ENCODE measurements at regions not wholly inside any gene's neighbourhood (a gene's known extent, or its start where the extent isn't known, plus 50 kb on each side); places are given as distances from the start of the nearest gene placed in this dataset.

- no peak for DNase-seq (ENCODE audit: low spot score)
- Histone ChIP-seq H3K27ac (no peak overlapping the region), H3K4me3 (no peak overlapping the region)
- TF ChIP-seq CTCF (IDR thresholded peaks at IDR 0.05): no peak
Observed at GRCh38 chr4:32199639-32200038, 1479.5 kb downstream of the PCDH7 start.

- Histone ChIP-seq H3K4me3 (no peak overlapping the region), H3K27ac (no peak overlapping the region)
- no peak for TF ChIP-seq CTCF (IDR thresholded peaks at IDR 0.05)
- DNase-seq (ENCODE audit: low spot score): no peak
Observed at GRCh38 chr4:32203340-32203739, 1483.2 kb downstream of the PCDH7 start.

DNA sequence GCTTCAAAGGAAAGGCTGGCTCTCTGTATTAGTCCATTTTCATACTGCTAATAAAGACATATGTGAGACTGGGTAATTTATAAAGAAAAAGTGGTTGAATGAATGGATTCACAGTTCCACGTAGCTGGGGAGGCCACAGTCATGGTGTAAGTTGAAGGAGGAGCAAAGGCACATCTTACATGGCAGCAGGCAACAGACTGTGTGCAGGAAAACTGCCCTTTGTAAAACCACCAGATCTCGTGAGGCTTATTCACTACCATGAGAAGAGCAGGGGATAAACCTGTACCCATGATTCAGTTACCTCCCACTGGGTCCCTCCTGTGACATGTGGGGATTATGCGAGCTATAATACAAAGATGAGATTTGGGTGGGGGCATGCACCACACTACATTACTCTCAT, 1486.6 kb downstream of the PCDH7 start:
- no peak for TF ChIP-seq CTCF (IDR thresholded peaks at IDR 0.05)
- no peak for DNase-seq (ENCODE audit: low spot score)
- H3K27ac ChIP-seq: no peak overlapping the region
- no peak overlapping the region for H3K4me3 ChIP-seq

DNA sequence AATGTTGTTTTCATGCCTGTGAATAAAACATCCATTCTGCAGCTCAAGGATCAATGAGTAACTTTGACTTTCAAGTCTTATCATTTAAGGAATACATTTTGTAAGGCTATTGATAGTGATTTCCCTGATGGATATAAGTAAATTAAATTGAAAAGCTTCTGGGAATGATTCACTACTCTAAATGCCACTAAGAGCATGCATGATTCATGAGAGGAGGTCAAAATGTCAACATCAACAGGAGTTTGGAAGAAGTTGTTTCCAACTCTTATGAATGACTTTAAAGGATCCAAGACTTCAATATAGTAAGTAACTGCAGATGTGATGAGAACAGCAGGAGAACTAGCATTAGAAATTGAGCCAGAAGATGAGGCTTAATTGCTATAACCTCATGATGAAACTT, 1487.3 kb downstream of the PCDH7 start:
- TF ChIP-seq CTCF (IDR thresholded peaks at IDR 0.05): no peak
- Histone ChIP-seq H3K27ac (no peak overlapping the region), H3K4me3 (no peak overlapping the region)
- DNase-seq (ENCODE audit: low spot score): no peak

- DNase-seq (ENCODE audit: low spot score): no peak
- Histone ChIP-seq H3K4me3 (no peak overlapping the region), H3K27ac (no peak overlapping the region)
- TF ChIP-seq CTCF (IDR thresholded peaks at IDR 0.05): no peak
Observed at GRCh38 chr4:32215277-32215676, 1495.1 kb downstream of the PCDH7 start.

DNA sequence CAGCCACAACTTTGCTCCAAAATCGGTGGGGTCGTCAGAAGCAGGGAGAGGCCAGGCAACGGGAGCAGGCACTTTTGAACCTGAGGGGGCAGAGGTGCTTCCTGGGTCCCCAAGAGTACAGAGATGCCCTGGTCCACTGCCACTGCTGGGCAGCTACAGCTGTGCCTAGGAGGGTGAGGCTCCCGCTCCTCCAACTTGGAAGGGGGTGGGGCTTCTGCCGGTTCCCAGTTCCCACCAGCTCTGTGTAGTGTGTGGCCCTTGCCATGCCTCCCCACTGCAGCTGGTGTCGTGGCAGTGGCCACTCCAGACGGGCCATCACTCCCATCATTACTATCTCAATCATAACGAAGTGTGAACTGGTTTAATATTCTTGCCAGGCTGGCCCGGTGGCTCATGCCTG, 1496.3 kb downstream of the PCDH7 start:
- DNase-seq (ENCODE audit: low spot score): no peak
- TF ChIP-seq CTCF (IDR thresholded peaks at IDR 0.05): no peak

GRCh38 chr4:32219306-32220075, 1499.3 kb downstream of the PCDH7 start:
- no peak for TF ChIP-seq CTCF (IDR thresholded peaks at IDR 0.05)
- H3K27ac ChIP-seq: no peak overlapping the region
- no peak overlapping the region for H3K4me3 ChIP-seq
- no peak for DNase-seq (ENCODE audit: low spot score)

More for the DNA sequence above, 1496.3 kb downstream of the PCDH7 start:
- no peak overlapping the region for H3K4me3 ChIP-seq
- H3K27ac ChIP-seq: no peak overlapping the region
